Kidney epithelial cell (primary cell): ENCODE measurements at regions not wholly inside any gene's neighbourhood (a gene's known extent, or its start where the extent isn't known, plus 50 kb on each side); places are given as distances from the start of the nearest gene placed in this dataset.
"Not testable (repeated sequence)": the region's sequence is repeated elsewhere in the genome, so short reads cannot be mapped to it uniquely, and the experiment has no call there.

Experiments
- DNase-seq: peaks from one replicate; pipeline ENCODE4 v3.0.0-alpha.2; 2010; ENCODE audit warnings: low read depth
- H3K27me3 ChIP-seq: 2 replicates; pipeline ENCODE4 v1.6.0; 2011; ENCODE audit warnings: low read length; ENCODE audit not compliant: control insufficient read depth, insufficient read depth
- H3K36me3 ChIP-seq: 2 replicates; pipeline ENCODE4 v1.5.1; 2011; ENCODE audit warnings: low read length; ENCODE audit not compliant: control insufficient read depth, insufficient read depth
- H3K4me3 ChIP-seq: 2 replicates; pipeline ENCODE4 v1.5.1; 2011; ENCODE audit warnings: low read depth, mild to moderate bottlenecking, control low read depth, low read length
- CTCF ChIP-seq: IDR thresholded peaks from 2 replicates; pipeline ENCODE4 v1.5.1; 2011; ENCODE audit warnings: mild to moderate bottlenecking, moderate library complexity, low read length, control low read depth, inconsistent platforms; ENCODE audit not compliant: insufficient read depth, poor library complexity, severe bottlenecking

- Histone ChIP-seq H3K27me3 (no peaks in the 10 kb centered on the region), H3K4me3 (no peak overlapping the region), H3K36me3 (no peaks in the 10 kb centered on the region)
- TF ChIP-seq CTCF: no peak
- no peak for DNase-seq
Observed at GRCh38 chr11:121967131-121967704, 148.8 kb downstream of the BLID start.

- H3K36me3 ChIP-seq: no peaks in the 10 kb centered on the region
- no peak overlapping the region for H3K4me3 ChIP-seq
- H3K27me3 ChIP-seq: no peaks in the 10 kb centered on the region
- no peak for TF ChIP-seq CTCF
- no peak for DNase-seq
Observed at GRCh38 chr11:121965330-121965729, 150.7 kb downstream of the BLID start.

- Histone ChIP-seq H3K27me3 (no peaks in the 10 kb centered on the region), H3K36me3 (no peaks in the 10 kb centered on the region), H3K4me3 (no peak overlapping the region)
- no peak for TF ChIP-seq CTCF
- DNase-seq: no peak
Observed at GRCh38 chr11:121964591-121964990, 151.4 kb downstream of the BLID start.

GRCh38 chr11:121963846-121964245 is 152.2 kb downstream of the BLID start:
- H3K27me3 ChIP-seq, DNase-seq, H3K4me3 ChIP-seq, H3K36me3 ChIP-seq: not testable (repeated sequence)

- no peak for DNase-seq
- TF ChIP-seq CTCF: no peak
- Histone ChIP-seq H3K36me3 (no peaks in the 10 kb centered on the region), H3K4me3 (no peak overlapping the region), H3K27me3 (no peaks in the 10 kb centered on the region)
Observed at GRCh38 chr11:121961321-121961801, 154.7 kb downstream of the BLID start.

- Histone ChIP-seq H3K36me3 (no peaks in the 10 kb centered on the region), H3K27me3 (no peaks in the 10 kb centered on the region), H3K4me3 (no peak overlapping the region)
- TF ChIP-seq CTCF: no peak
- DNase-seq: no peak
Observed at GRCh38 chr11:121958971-121959325, 157.1 kb downstream of the BLID start.
